Left cardiac atrium (tissue), 4 donors: ENCODE measurements at regions not wholly inside any gene's neighbourhood (a gene's known extent, or its start where the extent isn't known, plus 50 kb on each side); places are given as distances from the start of the nearest gene placed in this dataset.
"Not testable (repeated sequence)": the region's sequence is repeated elsewhere in the genome, so short reads cannot be mapped to it uniquely, and the experiment has no call there.

Source experiments
- ATAC-seq, 2 donors: fragments of 200-7000 bp; cut with Tn5 transposase; one replicate each; pipeline ENCODE4 v1.9.1; 2020; ENCODE audit warnings: mild to moderate bottlenecking in 2 of 2, moderate library complexity in 2 of 2
- DNase-seq: peaks from one replicate; pipeline ENCODE4 v3.0.0-alpha.2; 2020
- intact Hi-C, 2 donors: fragments of 100-400 bp; cut with DNase I; formaldehyde crosslinking; loops; one replicate each; pipeline versions ENCODE4 v1.14.1 to v1.15.1; 2022 to 2023
- donor health status: DM: no; HTN: yes; CAD: no.
- donor health status: DM: no; HTN: yes; CAD: no; lungs with severe emphysema.
- donor health status: DM: yes; HTN: yes; CAD: no.
- donor health status: Dilated cardiomyopathy.

GRCh38 chr20:28562510-28562898 lies 2695.0 kb upstream of the DEFB115 start:
- intact Hi-C loops: no loop called here
- DNase-seq (no peak), ATAC-seq (peak in 1 of 2 donors; percentile 76)

- DNase-seq, intact Hi-C loops: not testable (repeated sequence)
- ATAC-seq: peak in 1 of 2 donors; percentile 51
Measured at GRCh38 chr20:28562899-28563521, 2694.5 kb upstream of the DEFB115 start.

DNA sequence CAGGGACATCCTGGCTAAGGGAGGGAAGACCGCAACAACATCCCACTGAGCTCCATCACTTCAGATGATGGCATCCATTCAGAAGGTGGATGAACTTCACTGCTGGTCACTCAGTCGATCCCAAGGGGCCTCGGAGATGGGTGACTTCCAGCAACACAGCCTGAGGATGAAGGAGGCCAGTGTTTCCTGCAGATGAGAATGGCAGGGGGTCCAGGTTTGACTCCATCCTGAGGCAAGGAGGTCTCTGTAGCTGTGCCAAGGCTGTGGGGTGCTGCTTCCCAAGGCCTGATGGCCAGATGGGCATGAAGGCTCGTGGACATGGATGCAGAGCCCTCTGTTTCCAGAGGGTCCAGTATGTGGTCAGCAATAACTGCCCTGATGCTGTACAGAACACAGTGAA lies 2693.4 kb upstream of the DEFB115 start:
- ATAC-seq, DNase-seq, intact Hi-C loops: not testable (repeated sequence)

GRCh38 chr20:28564688-28565463 lies 2692.6 kb upstream of the DEFB115 start:
- peak in 1 of 2 donors; percentile 23 for ATAC-seq
- DNase-seq, intact Hi-C loops: not testable (repeated sequence)

GRCh38 chr20:28575991-28576390 lies 2681.5 kb upstream of the DEFB115 start:
- DNase-seq, intact Hi-C loops, ATAC-seq: not testable (repeated sequence)

DNA sequence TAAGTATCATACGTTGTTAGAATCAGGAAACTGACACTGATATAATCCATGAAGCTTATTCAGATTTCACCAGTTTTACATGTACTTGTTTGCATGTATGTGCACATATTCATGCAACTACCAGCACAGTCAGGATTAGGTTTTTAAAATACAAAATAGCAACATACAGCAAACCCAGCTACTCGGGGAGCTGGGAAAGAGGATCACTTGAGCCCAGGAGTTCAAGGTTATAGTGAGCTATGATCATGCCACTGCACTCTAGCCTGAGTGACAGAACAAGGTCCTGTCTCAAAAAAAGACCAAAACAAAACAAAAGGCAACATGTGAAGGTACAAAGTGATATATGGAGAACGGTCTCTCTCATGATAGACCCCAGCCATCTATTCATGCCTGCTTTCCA lies 2665.8 kb upstream of the DEFB115 start:
- not testable (repeated sequence) for DNase-seq, ATAC-seq

GRCh38 chr20:28593383-28593782 lies 2664.1 kb upstream of the DEFB115 start:
- DNase-seq, ATAC-seq, intact Hi-C loops: not testable (repeated sequence)

More for the DNA sequence above, 2665.8 kb upstream of the DEFB115 start:
- intact Hi-C loops: not testable (repeated sequence)

DNA sequence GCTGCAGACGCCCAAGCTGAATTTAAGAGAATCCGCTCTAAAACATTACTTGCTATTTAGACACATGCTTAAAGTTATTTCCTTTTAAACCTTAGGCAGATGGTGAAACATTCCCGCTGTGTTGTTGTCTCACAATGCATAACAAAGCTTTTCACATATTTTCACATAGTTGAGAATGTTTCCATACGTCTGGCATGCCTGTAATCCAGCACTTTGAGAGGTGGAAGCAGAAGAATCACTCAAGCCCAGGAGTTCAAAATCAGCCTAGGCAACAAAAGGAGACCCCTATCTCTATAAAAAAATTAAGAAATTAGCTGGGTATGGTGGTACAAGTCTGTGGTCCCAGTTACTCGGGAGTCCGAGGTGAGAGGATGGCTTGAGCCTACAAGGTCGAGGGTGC lies 2663.0 kb upstream of the DEFB115 start:
- DNase-seq, intact Hi-C loops, ATAC-seq: not testable (repeated sequence)

GRCh38 chr20:28602006-28602402 lies 2655.5 kb upstream of the DEFB115 start:
- intact Hi-C loops, ATAC-seq: not testable (repeated sequence)

GRCh38 chr20:28602403-28603217 lies 2654.9 kb upstream of the DEFB115 start:
- DNase-seq (peak; percentile 87), ATAC-seq (peak; percentile 99 to 100)
- intact Hi-C loops: not testable (repeated sequence)

More at GRCh38 chr20:28602006-28602402, 2655.5 kb upstream of the DEFB115 start:
- DNase-seq: not testable (repeated sequence)

DNA sequence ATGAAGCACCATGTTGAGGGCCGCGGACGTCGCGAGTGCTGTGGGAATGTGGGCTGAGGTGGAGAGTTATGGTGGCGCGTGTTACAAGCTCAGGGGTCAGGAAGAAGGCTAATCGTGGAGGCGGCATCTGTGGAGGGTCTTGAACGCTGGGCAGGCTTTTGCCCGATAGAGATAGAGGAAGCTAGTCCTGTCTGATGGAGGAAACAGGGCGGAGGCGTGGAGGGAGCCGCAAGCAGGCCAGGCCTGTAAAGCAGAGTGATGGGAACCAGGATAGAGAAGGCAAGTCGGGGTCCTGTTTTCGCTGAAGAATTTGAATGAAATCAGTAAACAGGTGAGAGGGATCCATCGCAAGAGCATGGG lies 2654.3 kb upstream of the DEFB115 start:
- ATAC-seq, DNase-seq, intact Hi-C loops: not testable (repeated sequence)

GRCh38 chr20:28616354-28616753 lies 2641.1 kb upstream of the DEFB115 start:
- ATAC-seq: no peak
- intact Hi-C loops: no loop called here
- no peak for DNase-seq

DNA sequence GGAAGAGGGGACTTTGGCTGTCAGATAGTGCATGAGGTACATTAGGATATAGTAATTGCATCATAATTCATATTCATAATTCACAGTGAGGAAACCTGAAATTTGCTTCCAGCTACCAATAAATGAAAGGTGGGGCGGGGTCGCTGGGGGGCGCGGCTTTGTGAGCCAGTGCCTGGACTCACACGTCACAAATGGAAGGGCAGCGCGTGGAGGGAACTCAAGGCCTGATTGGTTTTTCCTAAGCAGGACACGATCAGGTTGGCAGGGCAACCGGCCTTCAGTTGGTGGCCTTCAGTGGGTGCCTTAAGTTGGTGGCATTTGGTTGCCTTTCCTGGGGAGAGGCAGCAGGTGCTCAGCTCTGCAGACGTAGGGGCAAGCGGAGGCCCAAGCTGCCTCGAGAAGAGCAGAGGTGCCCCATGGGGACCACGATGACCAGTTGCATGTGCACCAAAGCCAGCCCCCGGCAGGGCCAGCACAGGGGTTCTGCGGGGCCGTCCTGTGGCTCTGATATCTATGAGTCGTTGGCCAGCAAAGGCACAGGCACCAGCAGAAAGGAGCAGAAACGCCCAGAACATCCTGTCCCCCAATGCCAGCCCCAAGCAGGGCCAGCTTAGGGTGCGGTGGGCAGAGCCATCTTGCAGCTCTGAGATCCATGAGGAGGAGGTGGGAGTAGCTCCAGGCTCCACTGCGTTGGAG lies 2637.4 kb upstream of the DEFB115 start:
- intact Hi-C loops, DNase-seq, ATAC-seq: not testable (repeated sequence)

GRCh38 chr20:28625112-28625511 lies 2632.4 kb upstream of the DEFB115 start:
- DNase-seq, ATAC-seq, intact Hi-C loops: not testable (repeated sequence)

GRCh38 chr20:28640831-28641230 lies 2616.6 kb upstream of the DEFB115 start:
- intact Hi-C loops, DNase-seq, ATAC-seq: not testable (repeated sequence)
